ENCODE measurements at regions not wholly inside any gene's neighbourhood (a gene's known extent, or its start where the extent isn't known, plus 50 kb on each side); places are given as distances from the start of the nearest gene placed in this dataset.

- TF ChIP-seq, protein P1, sequence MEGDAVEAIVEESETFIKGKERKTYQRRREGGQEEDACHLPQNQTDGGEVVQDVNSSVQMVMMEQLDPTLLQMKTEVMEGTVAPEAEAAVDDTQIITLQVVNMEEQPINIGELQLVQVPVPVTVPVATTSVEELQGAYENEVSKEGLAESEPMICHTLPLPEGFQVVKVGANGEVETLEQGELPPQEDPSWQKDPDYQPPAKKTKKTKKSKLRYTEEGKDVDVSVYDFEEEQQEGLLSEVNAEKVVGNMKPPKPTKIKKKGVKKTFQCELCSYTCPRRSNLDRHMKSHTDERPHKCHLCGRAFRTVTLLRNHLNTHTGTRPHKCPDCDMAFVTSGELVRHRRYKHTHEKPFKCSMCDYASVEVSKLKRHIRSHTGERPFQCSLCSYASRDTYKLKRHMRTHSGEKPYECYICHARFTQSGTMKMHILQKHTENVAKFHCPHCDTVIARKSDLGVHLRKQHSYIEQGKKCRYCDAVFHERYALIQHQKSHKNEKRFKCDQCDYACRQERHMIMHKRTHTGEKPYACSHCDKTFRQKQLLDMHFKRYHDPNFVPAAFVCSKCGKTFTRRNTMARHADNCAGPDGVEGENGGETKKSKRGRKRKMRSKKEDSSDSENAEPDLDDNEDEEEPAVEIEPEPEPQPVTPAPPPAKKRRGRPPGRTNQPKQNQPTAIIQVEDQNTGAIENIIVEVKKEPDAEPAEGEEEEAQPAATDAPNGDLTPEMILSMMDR (IDR thresholded peaks at IDR 0.05): no peak
- TF ChIP-seq EZH2 (IDR thresholded peaks at IDR 0.05) (no peak), EZH2phosphoT487 (IDR thresholded peaks at IDR 0.05) (no peak)
Observed at GRCh38 chr7:4629287-4629895, 52.7 kb upstream of the FOXK1 start.
